ENCODE measurements at regions not wholly inside any gene's neighbourhood (a gene's known extent, or its start where the extent isn't known, plus 50 kb on each side); places are given as distances from the start of the nearest gene placed in this dataset.

GRCh38 chr2:136171223-136171622 lies 53.3 kb upstream of the CXCR4 start:
- no peaks in the 10 kb centered on the region for H3K36me3 ChIP-seq
- TF ChIP-seq POLR2AphosphoS5 (IDR thresholded peaks at IDR 0.05), result no peak
- H3K9me3 ChIP-seq, result no peaks in the 10 kb centered on the region
- H3K4me3 ChIP-seq, result no peak overlapping the region
- no peak for ATAC-seq
- no peak overlapping the region for H3K27ac ChIP-seq
- H3K4me1 ChIP-seq, result no peaks in the 10 kb centered on the region
- 92 to 94% methylated on average over 3 to 4 of the region's 4 CpGs for WGBS, 2 donors (ENCODE audit: low coverage in 1 of 2)
- no peaks in the 10 kb centered on the region for H3K27me3 ChIP-seq

GRCh38 chr2:136168720-136169119 lies 50.8 kb upstream of the CXCR4 start:
- ATAC-seq, result no peak
- H3K27me3 ChIP-seq, result no peaks in the 10 kb centered on the region
- WGBS, 2 donors (ENCODE audit: low coverage in 1 of 2), result 75 to 77% methylated on average over 2 to 5 of the region's 5 CpGs
- TF ChIP-seq POLR2A (IDR thresholded peaks at IDR 0.05) (no peak), EP300 (IDR thresholded peaks at IDR 0.05) (no peak), CTCF (IDR thresholded peaks at IDR 0.05) (no peak), POLR2AphosphoS5 (IDR thresholded peaks at IDR 0.05) (no peak)
- no peaks in the 10 kb centered on the region for H3K4me1 ChIP-seq
- H3K27ac ChIP-seq, result no peak overlapping the region
- no peaks in the 10 kb centered on the region for H3K9me3 ChIP-seq
- no peaks in the 10 kb centered on the region for H3K36me3 ChIP-seq
- H3K4me3 ChIP-seq, result no peak overlapping the region

GRCh38 chr2:136167721-136168475 lies 49.9 kb upstream of the CXCR4 start:
- Histone ChIP-seq H3K4me3 (no peak overlapping the region), H3K9me3 (no peaks in the 10 kb centered on the region), H3K36me3 (no peaks in the 10 kb centered on the region), H3K27me3 (no peaks in the 10 kb centered on the region), H3K27ac (no peak overlapping the region), H3K4me1 (no peaks in the 10 kb centered on the region)
- no peak for ATAC-seq
- TF ChIP-seq POLR2AphosphoS5 (IDR thresholded peaks at IDR 0.05) (no peak), CTCF (IDR thresholded peaks at IDR 0.05) (no peak), EP300 (IDR thresholded peaks at IDR 0.05) (no peak), POLR2A (IDR thresholded peaks at IDR 0.05) (no peak)
- 62 to 67% methylated on average over 3 to 8 of the region's 8 CpGs for WGBS, 2 donors (ENCODE audit: low coverage in 1 of 2)

Data from gastroesophageal sphincter (tissue), 4 donors.